ENCODE measurements at regions not wholly inside any gene's neighbourhood (a gene's known extent, or its start where the extent isn't known, plus 50 kb on each side); places are given as distances from the start of the nearest gene placed in this dataset.
"Not testable (repeated sequence)": the region's sequence is repeated elsewhere in the genome, so short reads cannot be mapped to it uniquely, and the experiment has no call there.

GRCh38 chr2:129828792-129829191, 150.7 kb upstream of the RAB6C start:
- H3K36me3 Mint-ChIP-seq (ENCODE audit: unreplicated experiment) = peaks cover 23% of the 10 kb centered on the region
- H3K27ac Mint-ChIP-seq (ENCODE audit: unreplicated experiment) = peak overlapping the region; percentile 81
- H3K4me3 Mint-ChIP-seq (ENCODE audit: unreplicated experiment) = no peak overlapping the region
- H3K9me3 Mint-ChIP-seq (ENCODE audit: unreplicated experiment) = peaks cover 12% of the 10 kb centered on the region
- no peak for DNase-seq
- no peak for TF ChIP-seq CTCF (IDR thresholded peaks at IDR 0.05; ENCODE audit: partially characterized antibody, unreplicated experiment)
- H3K4me1 Mint-ChIP-seq (ENCODE audit: low read depth, unreplicated experiment) = peaks cover 18% of the 10 kb centered on the region
- peaks cover 1% of the 10 kb centered on the region for H3K27me3 Mint-ChIP-seq (ENCODE audit: unreplicated experiment)

- Mint-ChIP-seq H3K9me3 (ENCODE audit: unreplicated experiment) (peaks cover 12% of the 10 kb centered on the region), H3K27ac (ENCODE audit: unreplicated experiment) (peak overlapping the region; percentile 0), H3K27me3 (ENCODE audit: unreplicated experiment) (no peaks in the 10 kb centered on the region), H3K4me1 (ENCODE audit: low read depth, unreplicated experiment) (peaks cover 18% of the 10 kb centered on the region), H3K36me3 (ENCODE audit: unreplicated experiment) (peaks cover 23% of the 10 kb centered on the region), H3K4me3 (ENCODE audit: unreplicated experiment) (no peak overlapping the region)
- no peak for DNase-seq
- no peak for TF ChIP-seq CTCF (IDR thresholded peaks at IDR 0.05; ENCODE audit: partially characterized antibody, unreplicated experiment)
These were observed 149.9 kb upstream of the RAB6C start for GRCh38 chr2:129829588-129829987.

- no peak for TF ChIP-seq CTCF (IDR thresholded peaks at IDR 0.05; ENCODE audit: partially characterized antibody, unreplicated experiment)
- no peaks in the 10 kb centered on the region for H3K27me3 Mint-ChIP-seq (ENCODE audit: unreplicated experiment)
- no peak for DNase-seq
- peaks cover 12% of the 10 kb centered on the region for H3K9me3 Mint-ChIP-seq (ENCODE audit: unreplicated experiment)
- no peak overlapping the region for H3K4me3 Mint-ChIP-seq (ENCODE audit: unreplicated experiment)
- peaks cover 18% of the 10 kb centered on the region for H3K4me1 Mint-ChIP-seq (ENCODE audit: low read depth, unreplicated experiment)
- no peak overlapping the region for H3K27ac Mint-ChIP-seq (ENCODE audit: unreplicated experiment)
- H3K36me3 Mint-ChIP-seq (ENCODE audit: unreplicated experiment) = peaks cover 23% of the 10 kb centered on the region
These were observed 148.4 kb upstream of the RAB6C start for GRCh38 chr2:129831018-129831417.

GRCh38 chr2:129833465-129833864, 146.0 kb upstream of the RAB6C start:
- H3K4me1 Mint-ChIP-seq (ENCODE audit: low read depth, unreplicated experiment); H3K4me3 Mint-ChIP-seq (ENCODE audit: unreplicated experiment); H3K27me3 Mint-ChIP-seq (ENCODE audit: unreplicated experiment); H3K27ac Mint-ChIP-seq (ENCODE audit: unreplicated experiment); DNase-seq: not testable (repeated sequence)
- Mint-ChIP-seq H3K36me3 (ENCODE audit: unreplicated experiment) (peaks cover 23% of the 10 kb centered on the region), H3K9me3 (ENCODE audit: unreplicated experiment) (peaks cover 12% of the 10 kb centered on the region)

GRCh38 chr2:129847043-129847442, 132.4 kb upstream of the RAB6C start:
- peaks cover 2% of the 10 kb centered on the region for H3K9me3 Mint-ChIP-seq (ENCODE audit: unreplicated experiment)
- peaks cover 2% of the 10 kb centered on the region for H3K27me3 Mint-ChIP-seq (ENCODE audit: unreplicated experiment)
- H3K4me1 Mint-ChIP-seq (ENCODE audit: low read depth, unreplicated experiment) = peaks cover 2% of the 10 kb centered on the region
- no peak overlapping the region for H3K4me3 Mint-ChIP-seq (ENCODE audit: unreplicated experiment)
- H3K36me3 Mint-ChIP-seq (ENCODE audit: unreplicated experiment) = peaks cover 7% of the 10 kb centered on the region
- TF ChIP-seq CTCF (IDR thresholded peaks at IDR 0.05; ENCODE audit: partially characterized antibody, unreplicated experiment) = no peak
- DNase-seq = no peak
- H3K27ac Mint-ChIP-seq (ENCODE audit: unreplicated experiment) = no peak overlapping the region

Data from glutamatergic neuron (in vitro differentiated cells).